ENCODE measurements at regions not wholly inside any gene's neighbourhood (a gene's known extent, or its start where the extent isn't known, plus 50 kb on each side); places are given as distances from the start of the nearest gene placed in this dataset.

DNA sequence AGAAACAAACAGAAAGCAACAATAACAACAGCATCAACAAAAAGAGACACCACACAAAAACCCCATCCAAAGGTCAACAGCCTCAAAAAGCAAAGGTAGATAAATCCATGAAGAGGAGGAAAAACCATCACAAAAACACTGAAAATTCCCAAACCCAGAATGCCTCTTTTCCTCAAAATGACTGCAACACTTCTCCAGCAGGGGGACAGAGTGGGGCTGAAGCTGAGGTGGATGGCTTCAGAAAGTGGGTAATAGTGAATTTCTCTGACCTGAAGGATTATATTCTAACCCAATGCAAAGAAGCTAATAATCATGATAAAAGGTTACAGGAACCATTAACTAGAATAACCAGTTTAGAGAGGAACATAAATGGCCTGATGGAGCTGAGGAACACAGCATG lies 888.2 kb downstream of the RAB28 start:
- Histone ChIP-seq H3K36me3 (replicated peaks in 1 of 2; ENCODE audit: control extremely low read depth in 1 of 2, control insufficient read depth in 1 of 2, extremely low read depth in 1 of 2, insufficient read depth in 2 of 2, low read length in 1 of 2) (no peaks in the 10 kb centered on the region), H3K9ac (ENCODE audit: low read length) (no peak overlapping the region), H3K27ac (ENCODE audit: low read length in 2 of 2) (no peak overlapping the region), H4K20me1 (ENCODE audit: control insufficient read depth, insufficient read depth, low read length, poor library complexity, severe bottlenecking) (no peaks in the 10 kb centered on the region), H3K79me2 (ENCODE audit: control insufficient read depth, insufficient read depth, low read length) (no peaks in the 10 kb centered on the region), H3K4me3 (ENCODE audit: control extremely low read depth in 1 of 5, extremely low read depth in 1 of 5, insufficient read depth in 1 of 5, low read depth in 2 of 5, low read length in 4 of 5) (no peak overlapping the region), H3K27me3 (replicated peaks in 1 of 4; ENCODE audit: control extremely low read depth in 1 of 4, control insufficient read depth in 3 of 4, insufficient read depth in 4 of 4, low read length in 3 of 4) (no peaks in the 10 kb centered on the region), H3K4me2 (replicated peaks; ENCODE audit: low read depth, low read length, poor library complexity, severe bottlenecking) (no peak overlapping the region), H3K4me1 (ENCODE audit: control insufficient read depth in 2 of 2, insufficient read depth in 2 of 2, low read length in 2 of 2) (no peaks in the 10 kb centered on the region), H3K9me3 (ENCODE audit: control extremely low read depth in 1 of 3, control insufficient read depth in 2 of 3, insufficient read depth in 1 of 3, low read length in 2 of 3) (peaks cover 0 to 12% (median 0%) of the 10 kb centered on the region in 3 donors), H2AFZ (ENCODE audit: insufficient read depth, low read depth, low read length, poor library complexity, severe bottlenecking) (no peak overlapping the region)
- H3K9me3 Mint-ChIP-seq (ENCODE audit: insufficient read depth), result peaks cover 12% of the 10 kb centered on the region
- H3K27ac Mint-ChIP-seq, result no peak overlapping the region
- no peak for ATAC-seq (ENCODE audit: low read depth)
- TF ChIP-seq EZH2 (IDR thresholded peaks at IDR 0.05; ENCODE audit: borderline replicate concordance, insufficient read depth, low read depth, low read length, poor library complexity, severe bottlenecking) (no peak), CTCF (IDR thresholded peaks at IDR 0.05) (no peak)
- CTCF ChIA-PET, result no interaction called here
- H3K27me3 Mint-ChIP-seq, result no peaks in the 10 kb centered on the region
- no peak for DNase-seq
- intact Hi-C loops (cut with micrococcal nuclease), result no loop called here
- H3K4me1 Mint-ChIP-seq, result no peaks in the 10 kb centered on the region
- H3K4me3 Mint-ChIP-seq, result no peak overlapping the region
- POLR2A ChIA-PET, result no interaction called here

DNA sequence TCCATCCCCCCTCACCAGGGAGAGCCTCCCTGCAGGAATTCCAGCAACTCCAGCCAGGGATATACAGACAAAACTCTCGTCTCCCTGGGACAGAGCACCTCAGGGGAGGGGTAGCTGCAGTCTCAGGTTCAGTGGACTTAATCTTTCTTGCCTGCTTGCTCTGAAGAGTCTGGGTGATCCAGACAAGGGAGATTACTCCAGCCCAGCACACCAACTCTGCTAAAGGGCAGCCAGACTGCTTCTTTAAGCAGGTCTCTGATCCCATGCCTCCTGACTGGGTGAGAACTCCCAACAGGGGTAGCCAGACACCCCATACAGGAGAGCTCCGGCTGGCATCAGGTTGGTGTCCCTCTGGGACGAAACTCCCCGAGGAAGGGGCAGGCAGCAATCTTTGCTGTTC lies 888.7 kb downstream of the RAB28 start:
- WGBS (ENCODE audit: insufficient coverage), result 92% methylated on average over 4 of the region's 4 CpGs
- CTCF ChIA-PET, result no interaction called here
- Histone ChIP-seq H3K27ac (ENCODE audit: low read length in 2 of 2) (no peak overlapping the region), H3K4me1 (ENCODE audit: control insufficient read depth in 2 of 2, insufficient read depth in 2 of 2, low read length in 2 of 2) (no peaks in the 10 kb centered on the region), H3K4me2 (replicated peaks; ENCODE audit: low read depth, low read length, poor library complexity, severe bottlenecking) (no peak overlapping the region), H3K9me3 (ENCODE audit: control extremely low read depth in 1 of 3, control insufficient read depth in 2 of 3, insufficient read depth in 1 of 3, low read length in 2 of 3) (peaks cover 0 to 12% (median 0%) of the 10 kb centered on the region in 3 donors), H3K36me3 (replicated peaks in 1 of 2; ENCODE audit: control extremely low read depth in 1 of 2, control insufficient read depth in 1 of 2, extremely low read depth in 1 of 2, insufficient read depth in 2 of 2, low read length in 1 of 2) (no peaks in the 10 kb centered on the region), H3K79me2 (ENCODE audit: control insufficient read depth, insufficient read depth, low read length) (no peaks in the 10 kb centered on the region), H3K9ac (ENCODE audit: low read length) (no peak overlapping the region), H3K4me3 (ENCODE audit: control extremely low read depth in 1 of 5, extremely low read depth in 1 of 5, insufficient read depth in 1 of 5, low read depth in 2 of 5, low read length in 4 of 5) (no peak overlapping the region), H4K20me1 (ENCODE audit: control insufficient read depth, insufficient read depth, low read length, poor library complexity, severe bottlenecking) (no peaks in the 10 kb centered on the region), H2AFZ (ENCODE audit: insufficient read depth, low read depth, low read length, poor library complexity, severe bottlenecking) (no peak overlapping the region), H3K27me3 (replicated peaks in 1 of 4; ENCODE audit: control extremely low read depth in 1 of 4, control insufficient read depth in 3 of 4, insufficient read depth in 4 of 4, low read length in 3 of 4) (no peaks in the 10 kb centered on the region)
- no peaks in the 10 kb centered on the region for H3K27me3 Mint-ChIP-seq
- DNase-seq, result no peak
- TF ChIP-seq CTCF (IDR thresholded peaks at IDR 0.05) (no peak), EZH2 (IDR thresholded peaks at IDR 0.05; ENCODE audit: borderline replicate concordance, insufficient read depth, low read depth, low read length, poor library complexity, severe bottlenecking) (no peak)
- H3K4me3 Mint-ChIP-seq, result no peak overlapping the region
- intact Hi-C loops (cut with micrococcal nuclease), result no loop called here
- ATAC-seq (ENCODE audit: low read depth), result no peak
- H3K4me1 Mint-ChIP-seq, result no peaks in the 10 kb centered on the region
- peaks cover 9% of the 10 kb centered on the region for H3K9me3 Mint-ChIP-seq (ENCODE audit: insufficient read depth)
- POLR2A ChIA-PET, result no interaction called here
- no peak overlapping the region for H3K27ac Mint-ChIP-seq

All from B cell (primary cell).